Middle frontal gyrus (tissue), 1 donor: ENCODE measurements at regions not wholly inside any gene's neighbourhood (a gene's known extent, or its start where the extent isn't known, plus 50 kb on each side); places are given as distances from the start of the nearest gene placed in this dataset.

Experiments
- DNase-seq: peaks from one replicate; pipeline ENCODE4 v3.0.0-alpha.2; 2015; ENCODE audit warnings: low spot score; ENCODE audit errors: extremely low spot score

DNA sequence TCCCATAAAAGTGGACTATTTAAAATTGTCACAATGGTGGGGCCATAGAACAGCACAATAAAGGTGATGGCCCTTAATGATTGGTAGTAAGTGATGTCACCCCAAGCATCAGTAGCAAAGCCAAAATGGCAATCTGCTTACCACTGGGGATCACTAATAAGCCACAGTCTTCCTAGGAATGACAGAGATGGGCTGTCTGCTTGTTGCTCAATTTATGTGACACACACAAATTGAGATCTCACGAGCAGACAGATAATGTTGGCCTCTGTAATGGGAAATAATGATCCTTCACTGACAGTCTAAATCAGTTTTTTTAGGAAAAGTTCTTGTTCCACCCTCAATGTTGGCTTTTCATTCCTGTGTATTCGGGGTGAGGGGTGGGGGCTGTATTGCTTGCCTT is 515.1 kb downstream of the BRD1 start:
- no peak for DNase-seq

DNA sequence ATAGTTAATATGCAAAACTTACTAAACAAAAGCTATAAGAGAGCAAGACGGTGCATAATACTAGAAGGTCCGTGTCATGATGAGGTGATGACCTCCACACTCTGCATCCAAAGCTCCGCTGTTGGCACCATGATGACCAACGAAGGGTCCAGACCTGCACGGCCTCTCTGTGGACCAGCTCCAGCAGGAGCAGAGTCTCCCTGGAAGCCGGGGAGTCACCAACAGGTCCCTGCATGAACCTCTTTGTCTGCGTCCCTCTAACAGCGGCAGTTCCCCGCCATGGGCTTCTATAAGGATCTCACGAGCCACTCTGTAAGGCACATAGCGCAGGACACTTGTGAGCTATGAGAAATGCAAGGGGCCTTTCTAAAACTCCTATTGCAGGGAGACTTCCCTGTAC is 517.3 kb downstream of the BRD1 start:
- no peak for DNase-seq

GRCh38 chr22:49308300-49308699 is 519.4 kb downstream of the BRD1 start:
- DNase-seq = no peak

GRCh38 chr22:49307870-49308269 is 519.8 kb downstream of the BRD1 start:
- DNase-seq = no peak

DNA sequence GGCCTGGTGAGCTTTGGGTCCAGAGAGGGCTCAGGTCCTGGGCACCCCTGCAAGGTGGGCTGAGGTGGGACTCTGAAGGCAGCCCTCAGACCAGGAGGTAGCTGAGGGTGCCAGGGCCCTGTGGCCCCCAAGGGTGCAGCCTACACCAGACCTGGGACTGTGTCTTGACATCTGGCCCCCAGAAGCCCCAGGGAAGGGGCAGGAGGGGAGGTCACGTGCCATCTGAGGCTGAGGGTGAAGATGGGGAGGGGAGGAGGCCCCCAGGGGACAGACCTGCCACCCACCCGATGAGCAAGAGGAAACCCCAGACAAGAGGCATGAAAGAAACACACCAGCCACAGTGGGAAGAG is 520.2 kb downstream of the BRD1 start:
- no peak for DNase-seq

GRCh38 chr22:49306632-49307480 is 520.8 kb downstream of the BRD1 start:
- DNase-seq = no peak

GRCh38 chr22:49305966-49306631 is 521.6 kb downstream of the BRD1 start:
- DNase-seq = no peak

DNA sequence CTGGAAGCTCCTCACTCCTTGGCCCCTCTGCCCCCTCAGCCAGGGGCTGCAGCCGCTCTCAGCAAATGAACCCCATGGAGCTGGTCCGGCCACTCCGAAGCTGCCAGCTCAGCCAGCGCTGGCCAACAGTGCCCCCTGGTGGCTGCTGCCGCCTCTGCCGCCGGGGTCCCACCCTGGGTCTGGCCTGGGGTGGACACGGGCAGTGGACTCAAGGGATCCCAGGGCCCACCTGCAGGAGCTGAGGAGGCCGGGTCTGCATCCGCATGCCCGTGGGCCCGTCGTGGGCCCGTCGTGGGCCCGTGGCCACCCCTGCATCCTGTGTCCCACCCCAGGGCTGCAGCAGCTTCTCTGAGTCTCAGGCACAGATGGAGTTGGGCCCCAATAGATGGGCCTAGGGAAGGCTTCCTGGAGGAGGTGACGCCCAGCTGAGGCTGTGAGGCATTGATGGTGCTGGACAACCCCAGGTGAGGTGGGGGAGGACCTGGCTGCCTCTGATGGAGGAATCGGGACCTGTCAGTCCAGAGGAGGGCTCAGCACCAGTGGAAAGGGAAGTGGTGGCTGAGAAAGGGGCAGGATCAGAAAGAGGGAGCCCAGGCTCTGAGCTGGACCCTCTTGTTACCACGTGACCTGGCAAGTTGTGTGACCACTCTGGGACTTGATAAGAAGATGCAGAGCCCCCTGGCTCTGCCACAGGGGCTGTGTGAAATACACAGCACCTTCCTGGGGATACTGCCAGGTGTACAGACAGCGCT is 522.3 kb downstream of the BRD1 start:
- peak; percentile 57 for DNase-seq

GRCh38 chr22:49303781-49304461 is 523.8 kb downstream of the BRD1 start:
- DNase-seq = no peak

GRCh38 chr22:49303061-49303735 is 524.5 kb downstream of the BRD1 start:
- no peak for DNase-seq

- no peak for DNase-seq
These were observed 525.1 kb downstream of the BRD1 start for GRCh38 chr22:49302530-49302929.

DNA sequence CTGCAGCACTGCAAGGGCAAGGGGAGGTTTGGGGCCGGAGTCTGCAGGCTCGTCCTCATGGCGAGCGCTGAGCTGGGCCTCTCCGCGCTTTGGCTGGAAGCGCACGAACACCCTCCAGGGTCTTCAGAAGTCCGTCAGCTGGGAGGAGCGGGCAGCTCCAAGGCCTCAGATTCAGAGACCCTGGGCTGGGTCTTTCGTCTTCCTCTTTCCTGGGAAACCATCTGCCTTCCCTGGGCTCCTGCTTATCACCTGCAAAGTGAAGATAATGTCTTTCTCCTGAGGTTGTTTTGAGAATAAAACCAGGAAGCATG is 525.6 kb downstream of the BRD1 start:
- no peak for DNase-seq

GRCh38 chr22:49301398-49302149 is 526.1 kb downstream of the BRD1 start:
- no peak for DNase-seq

DNA sequence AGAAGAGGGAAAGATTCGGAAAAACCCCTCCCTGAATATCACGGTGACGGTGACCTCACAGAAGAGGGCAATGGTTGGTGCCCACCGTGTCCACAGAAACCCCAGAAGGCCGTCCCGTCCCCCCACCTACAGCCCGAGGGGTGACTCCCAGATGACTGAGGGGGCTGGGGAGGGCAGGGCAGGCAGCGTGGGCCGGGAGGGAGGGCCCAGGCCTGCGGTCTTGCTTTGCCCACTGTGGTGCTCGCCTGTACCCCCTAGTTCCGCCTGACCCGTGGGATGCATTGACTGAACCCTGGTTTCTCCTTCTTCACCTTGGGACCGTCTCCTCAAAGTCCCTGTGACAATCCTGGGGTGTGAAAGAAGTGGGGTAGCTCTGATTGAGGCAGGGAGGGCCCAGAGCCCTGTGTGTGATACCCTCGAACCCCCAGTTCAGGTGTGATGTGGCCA is 526.7 kb downstream of the BRD1 start:
- DNase-seq = no peak

DNA sequence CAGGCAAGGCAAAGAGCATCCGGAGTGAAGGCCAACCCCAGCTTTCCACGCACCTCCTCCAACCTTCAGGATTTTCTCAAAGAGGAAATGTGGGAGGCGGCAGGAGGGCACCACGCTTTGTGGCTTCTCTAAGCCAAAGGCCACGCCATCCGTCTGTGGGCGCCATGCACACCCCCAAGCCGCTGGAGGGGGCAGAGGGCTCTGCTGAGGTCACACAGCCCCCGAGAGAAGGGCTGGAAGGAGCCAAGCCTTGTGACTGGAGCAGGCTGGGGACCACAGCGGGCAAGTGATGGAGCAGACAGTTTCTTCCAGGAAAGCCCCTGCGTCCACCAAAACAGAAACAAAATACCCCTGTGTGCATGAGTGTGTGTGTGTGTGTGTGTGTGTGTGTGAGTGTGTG is 527.4 kb downstream of the BRD1 start:
- no peak for DNase-seq

DNA sequence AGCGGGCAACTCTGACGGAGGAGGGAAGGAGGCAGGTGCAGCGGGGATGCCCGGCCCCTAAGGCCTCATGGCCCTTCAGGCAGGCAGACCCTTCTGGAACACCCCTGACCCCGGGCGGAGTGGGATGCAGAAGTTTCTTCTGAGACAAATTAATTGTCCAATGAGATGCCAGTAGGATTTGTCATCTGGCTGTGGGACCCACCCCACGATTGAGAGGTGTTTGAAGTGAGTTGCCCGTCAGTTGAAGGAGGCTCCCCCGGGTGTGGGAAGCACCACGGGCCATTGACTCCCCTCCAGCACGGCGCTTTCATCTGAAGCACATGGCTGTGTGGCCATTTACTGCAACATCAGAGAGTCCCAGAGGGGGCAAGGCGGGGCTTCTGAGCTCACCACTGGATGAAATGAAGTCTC is 527.8 kb downstream of the BRD1 start:
- DNase-seq = no peak

GRCh38 chr22:49298834-49299750 is 528.6 kb downstream of the BRD1 start:
- DNase-seq = no peak

DNA sequence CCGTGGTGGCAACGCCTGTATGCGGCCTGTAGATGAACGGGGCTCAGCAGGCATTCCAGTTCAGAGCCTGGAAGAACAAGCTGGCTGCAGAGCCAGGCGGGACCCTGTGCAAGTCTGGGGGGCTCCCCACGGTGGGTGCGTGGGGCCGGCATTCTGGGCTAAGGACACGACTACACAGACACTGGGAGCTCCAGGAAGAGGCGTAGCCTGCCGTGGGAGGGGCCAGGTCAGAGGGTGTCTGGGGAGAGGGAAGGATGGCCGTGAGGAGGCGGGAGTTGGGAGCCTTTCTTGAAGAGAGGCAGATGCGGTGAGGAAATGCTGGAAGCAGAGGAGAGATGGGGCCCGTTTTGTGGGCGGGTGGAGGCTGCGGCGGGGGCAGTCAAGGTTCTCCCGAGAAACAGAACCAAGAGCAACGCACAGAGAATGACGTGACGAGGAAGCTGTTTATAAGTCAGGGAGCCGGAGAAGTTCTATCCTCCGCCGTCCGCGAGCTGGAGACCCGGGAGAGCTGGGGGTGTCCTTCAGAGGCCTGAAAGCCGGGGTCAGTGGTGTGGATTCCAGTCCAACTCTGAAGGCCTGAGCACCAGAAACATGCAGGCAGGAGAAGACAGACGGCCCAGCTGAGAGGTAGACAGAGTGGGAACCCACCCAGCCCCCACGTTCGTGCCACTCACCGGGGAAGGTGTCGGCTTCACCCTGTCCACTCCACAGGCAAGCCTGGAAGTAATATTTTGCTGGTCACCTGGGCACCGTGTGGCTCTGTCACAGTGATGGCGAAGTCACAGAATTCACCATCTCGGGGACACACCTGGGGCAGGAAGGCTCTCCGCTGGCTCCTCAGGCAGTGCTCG is 529.6 kb downstream of the BRD1 start:
- DNase-seq = no peak
